IPS-NIHi11 (cell line): ENCODE measurements at regions not wholly inside any gene's neighbourhood (a gene's known extent, or its start where the extent isn't known, plus 50 kb on each side); places are given as distances from the start of the nearest gene placed in this dataset.
A peak's percentile ranks its signal among the peaks of the same experiment; 100 is the strongest.

Experiments used
- DNase-seq: peaks from one replicate; pipeline ENCODE4 v3.0.0; 2012; ENCODE audit warnings: mixed read lengths, low spot score

DNA sequence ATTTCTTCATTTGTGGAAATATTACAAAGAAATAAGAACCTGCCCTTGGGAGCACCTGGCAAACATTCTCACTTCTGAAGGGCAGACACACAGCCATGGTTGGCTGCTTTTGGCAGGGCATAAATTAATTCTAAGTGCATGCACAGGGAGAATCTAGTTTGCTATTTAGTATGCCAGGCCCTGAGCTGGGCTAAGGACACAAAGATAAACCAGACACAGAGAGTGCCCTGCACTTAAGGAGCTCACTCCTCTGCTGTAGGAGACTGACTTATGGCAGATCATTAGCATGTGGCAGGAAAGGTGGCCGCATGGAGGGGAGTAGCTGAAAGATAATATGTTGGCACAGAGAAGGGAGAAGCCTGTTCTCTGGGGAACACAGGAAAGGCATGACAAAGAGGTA is 367.0 kb downstream of the LPIN1 start:
- DNase-seq, result no peak

DNA sequence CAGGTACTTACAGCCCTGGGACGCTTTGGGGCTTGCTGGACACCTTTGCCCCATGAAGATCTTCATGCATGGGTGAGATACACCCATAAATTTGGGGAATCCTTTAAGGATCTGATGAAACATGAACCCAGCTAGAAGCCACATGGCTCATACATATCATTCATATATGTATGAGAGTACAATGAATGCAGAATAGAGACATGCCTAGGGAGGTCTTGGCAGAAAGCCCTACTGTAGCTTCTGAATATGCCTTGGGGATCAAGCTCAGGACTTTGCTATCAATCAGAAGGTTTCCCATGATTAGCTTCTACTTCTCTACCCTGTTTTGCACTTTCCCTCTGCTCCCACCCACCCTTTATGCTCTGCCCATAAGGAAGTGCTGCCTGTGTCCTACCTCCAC is 368.4 kb downstream of the LPIN1 start:
- DNase-seq, result no peak

DNA sequence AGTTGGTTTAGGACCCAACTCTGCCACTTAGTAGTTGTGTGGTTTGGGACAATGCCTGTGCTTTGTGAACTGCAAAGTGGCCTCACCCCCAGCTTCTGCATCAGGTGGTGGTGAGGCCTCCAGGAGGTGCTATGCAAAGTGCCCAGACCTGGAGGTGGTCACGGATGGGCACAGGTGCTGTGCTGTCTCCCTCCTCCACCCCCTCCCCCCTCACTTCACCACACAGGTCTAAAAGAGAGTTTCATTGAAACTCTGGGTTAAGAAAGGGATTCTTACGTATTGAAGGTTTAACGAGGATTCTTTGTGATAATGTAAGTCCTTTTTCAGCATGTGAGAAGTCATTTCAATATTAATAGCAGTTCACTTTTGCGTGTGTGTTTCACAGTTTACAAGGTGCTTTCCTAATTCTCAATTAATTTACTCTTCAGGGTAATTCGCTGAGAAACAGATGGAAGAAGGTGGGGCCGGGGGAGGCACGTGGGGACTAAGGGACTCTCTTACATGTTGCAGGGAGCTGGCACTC is 369.9 kb downstream of the LPIN1 start:
- DNase-seq, result no peak

DNA sequence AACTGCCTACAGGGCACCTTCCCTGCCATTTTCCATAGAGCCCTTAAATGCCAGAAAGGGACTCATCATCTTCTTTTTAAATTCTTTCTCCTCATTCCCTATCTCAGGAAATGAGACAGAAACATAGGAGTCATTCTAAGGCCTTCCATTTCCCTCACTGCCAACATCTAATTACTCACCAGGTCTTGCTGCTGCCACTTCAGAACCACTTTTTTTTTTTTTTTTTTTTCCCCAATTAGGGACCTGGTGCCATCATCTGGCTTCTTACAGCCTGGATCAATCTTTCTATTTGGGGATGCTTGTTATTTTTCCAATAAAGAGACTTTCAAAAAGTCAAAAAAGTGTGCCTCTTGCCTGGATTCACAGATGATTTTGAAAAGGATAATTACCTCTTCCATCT is 373.4 kb downstream of the LPIN1 start:
- DNase-seq, result no peak

DNA sequence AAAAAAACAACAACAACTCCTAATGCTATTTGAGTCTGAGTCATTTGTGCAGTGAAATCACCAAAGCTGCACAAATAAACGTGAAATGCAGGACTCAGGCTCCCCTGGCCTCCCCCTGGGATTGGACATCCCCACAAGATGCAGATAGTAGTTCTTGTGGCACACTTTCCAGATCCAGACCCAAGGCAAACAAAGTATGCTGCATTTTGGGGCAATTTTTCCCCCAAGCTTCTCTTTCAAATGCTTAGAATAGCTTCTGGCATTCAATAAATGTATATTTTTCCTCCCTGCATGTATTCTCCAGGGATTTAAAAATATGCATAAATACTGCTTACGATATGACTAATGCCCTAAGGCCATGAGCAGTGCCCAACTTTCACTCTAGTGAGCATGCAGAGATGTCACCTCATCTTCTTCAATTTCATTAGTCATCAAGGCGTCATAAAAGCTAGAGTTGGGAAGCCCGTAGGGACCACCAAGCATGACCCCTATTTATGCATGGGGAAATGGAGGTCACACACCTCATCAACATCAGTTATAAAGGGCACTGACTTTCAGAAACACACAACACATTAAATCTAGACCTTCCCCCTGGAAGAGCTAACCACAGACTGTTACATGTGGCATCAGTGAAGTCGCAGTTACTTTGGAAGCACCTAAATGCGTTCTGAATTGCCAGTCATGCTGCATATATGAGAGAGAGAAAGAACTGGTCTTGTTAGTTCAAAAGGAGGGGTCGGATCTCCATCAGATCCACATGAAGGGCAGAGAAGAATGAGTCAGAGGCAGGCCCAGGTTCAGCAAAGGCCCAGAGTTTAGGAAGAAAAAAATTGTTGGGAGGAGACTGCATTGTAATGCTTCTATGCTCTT is 374.1 kb downstream of the LPIN1 start:
- DNase-seq, result no peak

DNA sequence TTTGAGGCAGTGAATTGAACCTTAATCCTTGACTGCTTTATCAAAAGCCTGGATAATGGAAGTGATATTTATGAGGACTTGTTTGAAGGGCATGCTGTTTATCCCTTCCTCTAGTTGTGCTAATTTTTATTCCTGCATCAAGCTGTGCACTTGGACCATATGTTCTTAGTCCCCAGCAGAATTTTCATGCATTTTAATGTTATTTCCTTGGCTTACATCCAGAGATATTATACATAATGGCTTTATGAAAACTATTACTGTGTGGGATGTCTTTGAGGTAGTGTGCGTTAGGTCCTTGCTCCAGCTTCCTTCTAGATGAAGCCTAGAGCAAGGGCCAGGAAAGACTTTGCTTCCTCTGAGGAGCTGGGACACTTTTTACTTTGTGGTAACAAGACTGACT is 378.4 kb downstream of the LPIN1 start:
- DNase-seq, result no peak

DNA sequence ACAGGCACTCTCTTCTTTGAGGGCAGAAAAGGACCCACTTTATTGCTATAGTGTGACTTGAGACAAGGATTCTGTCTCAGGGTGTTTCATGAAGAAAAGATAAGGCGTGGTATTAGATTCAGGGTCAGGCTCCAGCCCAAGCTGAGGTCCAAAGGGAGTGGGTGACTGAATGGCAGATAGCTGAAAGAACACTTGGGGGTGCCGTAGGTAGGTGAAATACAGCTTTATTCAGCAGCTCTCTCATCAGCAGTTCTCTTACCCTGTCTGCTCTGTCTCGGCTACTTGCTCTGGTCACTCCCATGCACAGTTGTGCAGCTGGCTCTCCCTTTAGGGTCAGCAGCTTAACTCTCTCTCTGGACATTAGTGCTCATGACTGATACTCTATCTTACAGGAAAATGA is 379.9 kb downstream of the LPIN1 start:
- DNase-seq, result no peak

DNA sequence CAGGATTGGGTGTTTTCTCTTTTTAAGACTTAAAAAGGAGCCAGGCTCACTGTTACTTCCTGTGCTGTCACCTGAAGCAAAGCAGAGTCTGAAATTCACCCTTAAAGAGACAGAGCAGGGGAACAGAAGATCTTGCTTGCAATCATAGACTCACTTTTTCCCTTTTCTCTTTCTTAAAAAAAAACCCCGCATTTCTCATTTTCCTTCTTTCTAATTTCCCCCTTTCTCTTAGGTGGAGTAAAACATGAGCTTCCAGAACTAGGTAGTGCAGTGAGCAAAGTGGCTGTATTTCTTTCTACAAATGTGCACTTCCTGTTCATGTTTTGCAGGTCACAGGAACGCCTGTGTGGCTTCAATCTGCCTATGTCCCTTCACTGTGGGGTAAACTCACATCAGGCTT is 381.2 kb downstream of the LPIN1 start:
- DNase-seq, result no peak

DNA sequence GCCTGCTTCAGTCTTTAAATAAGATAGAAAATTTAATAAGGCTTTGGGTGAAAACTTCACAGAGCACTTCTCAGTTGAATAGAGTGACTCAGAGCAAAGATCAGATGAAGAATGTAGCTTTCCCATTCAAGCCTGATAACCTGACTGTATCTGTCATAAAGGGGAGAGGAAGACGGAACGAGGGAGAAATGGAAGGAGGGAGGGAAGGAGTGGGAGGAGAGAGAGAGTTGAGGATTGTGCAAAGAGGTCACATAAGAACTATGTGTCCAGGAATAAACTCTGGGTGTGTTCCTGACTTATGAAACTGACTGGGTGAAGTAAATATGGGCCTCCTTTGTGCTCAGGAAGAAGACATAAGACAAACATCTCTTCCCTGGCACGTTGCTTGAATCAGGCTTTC is 385.5 kb downstream of the LPIN1 start:
- DNase-seq, result no peak

DNA sequence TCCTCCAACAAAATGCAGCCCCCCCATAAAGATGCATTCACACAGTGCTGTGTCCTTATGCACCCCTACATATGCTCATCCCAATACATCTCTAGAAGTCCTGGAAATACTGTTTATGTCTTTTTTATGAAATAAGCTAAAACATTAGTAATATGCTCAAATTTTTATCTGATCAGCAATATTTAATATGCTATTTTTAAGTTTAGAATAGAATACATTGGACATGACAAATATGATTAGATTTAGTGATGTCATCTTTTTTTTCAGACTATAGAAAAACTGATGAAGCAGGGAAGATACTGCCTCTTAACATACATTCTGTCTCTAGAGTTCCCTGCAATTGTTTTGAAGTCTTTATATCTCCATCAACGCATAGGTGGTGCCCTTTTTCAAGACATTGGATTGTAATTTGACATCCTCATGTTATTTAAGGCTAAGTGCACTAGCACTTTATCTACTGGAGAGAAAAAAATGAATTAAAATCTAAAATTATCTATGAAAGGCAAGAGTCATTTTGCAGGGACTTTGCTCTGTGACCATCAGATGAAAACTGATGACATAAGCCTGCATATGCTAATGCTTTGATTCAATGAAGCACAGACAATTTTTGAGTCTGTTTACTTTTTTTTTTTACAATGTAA is 395.3 kb downstream of the LPIN1 start:
- DNase-seq, result no peak

DNA sequence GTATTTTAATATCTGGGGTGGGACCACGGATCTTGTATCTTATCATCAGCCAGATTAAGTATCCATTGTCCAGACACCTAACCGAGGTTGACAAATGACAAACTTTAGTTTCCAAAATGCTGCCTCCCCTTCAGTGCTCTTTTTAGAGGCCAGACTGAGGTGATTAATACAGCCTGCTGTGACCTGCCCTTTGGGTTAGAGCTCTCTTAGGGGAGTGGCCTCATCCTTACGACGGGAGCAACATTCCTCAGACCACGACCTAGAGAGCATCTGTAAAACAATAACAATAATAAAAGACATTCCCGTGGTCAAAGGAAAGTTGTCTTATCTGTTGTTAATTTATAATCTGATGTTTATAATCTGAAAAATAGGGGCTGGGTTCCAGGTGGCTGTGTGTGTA is 405.3 kb downstream of the LPIN1 start:
- no peak for DNase-seq

DNA sequence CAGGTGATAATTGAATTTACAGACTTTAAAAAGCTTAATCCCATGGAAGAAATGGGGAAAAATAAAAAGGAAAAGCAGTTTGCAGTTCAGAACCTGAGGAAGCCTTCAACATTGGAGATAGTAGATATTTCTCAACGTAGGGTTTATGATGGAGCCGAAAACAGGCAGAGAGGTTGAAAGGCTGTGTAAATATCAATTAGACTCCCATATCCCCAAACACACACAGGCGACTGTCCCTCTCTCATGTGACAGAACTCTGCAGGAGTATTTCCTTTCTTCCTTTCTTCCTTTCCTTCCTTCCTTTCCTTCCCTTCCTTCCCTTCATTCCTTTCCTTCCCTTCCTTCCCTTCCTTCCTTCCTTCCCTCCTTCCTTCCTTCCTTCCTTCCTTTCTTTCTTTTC is 406.5 kb downstream of the LPIN1 start:
- no peak for DNase-seq

DNA sequence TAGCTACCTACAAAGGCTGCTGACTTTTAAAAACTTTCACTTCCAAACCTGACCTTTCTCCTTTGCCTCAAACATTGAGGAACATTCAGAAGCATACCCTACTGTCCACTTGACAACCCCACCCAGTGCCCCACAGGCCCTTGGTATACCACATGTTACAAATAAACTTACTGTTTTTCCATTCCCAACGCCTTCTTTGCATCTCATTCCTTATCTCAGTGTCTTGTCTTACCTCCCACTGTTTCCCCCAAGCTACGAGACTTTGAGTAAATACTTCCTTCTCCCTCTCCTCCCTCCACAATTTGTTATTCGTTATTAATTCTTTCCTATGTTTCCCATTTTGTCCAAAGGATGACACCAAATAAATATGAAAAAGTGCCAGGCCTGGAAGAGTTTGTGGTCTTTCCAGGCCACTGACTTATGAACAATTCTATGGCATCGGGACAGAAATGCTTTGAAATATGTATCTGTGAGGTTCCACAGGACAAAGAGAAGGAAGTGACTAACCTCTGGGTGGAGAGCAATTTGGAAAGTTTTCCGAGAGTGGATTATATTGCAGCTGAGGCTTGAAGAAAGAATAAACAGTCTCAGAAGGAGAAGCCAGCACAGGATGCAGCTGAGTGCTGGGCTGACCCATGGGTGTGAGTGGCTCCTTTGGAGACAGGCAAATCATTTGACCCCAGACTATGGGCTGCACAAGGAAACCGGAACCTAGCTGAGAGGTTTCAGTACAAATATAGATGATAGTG is 409.0 kb downstream of the LPIN1 start:
- DNase-seq, result no peak

DNA sequence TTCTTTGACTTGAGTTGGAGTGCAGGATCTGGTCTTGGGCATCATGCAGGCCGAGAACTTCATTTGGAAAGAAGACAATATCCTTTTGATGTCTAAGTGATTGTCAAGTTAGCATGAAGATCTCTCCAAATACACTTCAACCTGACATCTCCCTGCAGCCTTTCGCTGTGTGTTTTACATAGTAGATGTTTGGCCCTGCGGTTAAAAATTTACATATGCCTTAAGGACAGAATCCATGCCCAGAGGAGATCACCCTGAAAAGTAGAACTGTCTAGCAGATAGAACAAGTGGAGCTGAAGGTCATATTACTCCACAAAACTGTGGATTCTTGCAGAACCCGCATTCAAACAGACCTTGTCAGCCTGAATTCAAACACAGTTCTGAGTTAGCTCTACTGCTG is 409.9 kb downstream of the LPIN1 start:
- DNase-seq, result no peak

DNA sequence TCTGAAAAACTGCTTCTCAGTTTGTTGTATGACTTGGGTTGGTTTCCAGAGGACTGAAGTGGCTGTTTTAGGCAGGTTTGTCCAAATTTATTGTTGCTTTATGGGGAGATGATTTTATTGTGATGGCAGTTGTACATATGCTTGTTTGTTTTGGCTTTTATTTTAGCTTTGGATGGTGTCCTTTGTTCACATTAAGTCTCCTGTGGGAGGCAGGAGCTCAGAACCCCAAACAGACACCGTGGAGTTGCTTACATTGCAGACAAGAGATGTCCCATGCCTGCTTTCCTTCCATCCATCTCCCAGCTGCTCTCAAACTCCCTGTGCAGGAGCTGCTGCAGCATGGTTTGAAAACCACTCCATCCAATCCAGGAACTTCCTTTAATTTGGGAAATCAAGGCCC is 414.7 kb downstream of the LPIN1 start:
- DNase-seq, result no peak

DNA sequence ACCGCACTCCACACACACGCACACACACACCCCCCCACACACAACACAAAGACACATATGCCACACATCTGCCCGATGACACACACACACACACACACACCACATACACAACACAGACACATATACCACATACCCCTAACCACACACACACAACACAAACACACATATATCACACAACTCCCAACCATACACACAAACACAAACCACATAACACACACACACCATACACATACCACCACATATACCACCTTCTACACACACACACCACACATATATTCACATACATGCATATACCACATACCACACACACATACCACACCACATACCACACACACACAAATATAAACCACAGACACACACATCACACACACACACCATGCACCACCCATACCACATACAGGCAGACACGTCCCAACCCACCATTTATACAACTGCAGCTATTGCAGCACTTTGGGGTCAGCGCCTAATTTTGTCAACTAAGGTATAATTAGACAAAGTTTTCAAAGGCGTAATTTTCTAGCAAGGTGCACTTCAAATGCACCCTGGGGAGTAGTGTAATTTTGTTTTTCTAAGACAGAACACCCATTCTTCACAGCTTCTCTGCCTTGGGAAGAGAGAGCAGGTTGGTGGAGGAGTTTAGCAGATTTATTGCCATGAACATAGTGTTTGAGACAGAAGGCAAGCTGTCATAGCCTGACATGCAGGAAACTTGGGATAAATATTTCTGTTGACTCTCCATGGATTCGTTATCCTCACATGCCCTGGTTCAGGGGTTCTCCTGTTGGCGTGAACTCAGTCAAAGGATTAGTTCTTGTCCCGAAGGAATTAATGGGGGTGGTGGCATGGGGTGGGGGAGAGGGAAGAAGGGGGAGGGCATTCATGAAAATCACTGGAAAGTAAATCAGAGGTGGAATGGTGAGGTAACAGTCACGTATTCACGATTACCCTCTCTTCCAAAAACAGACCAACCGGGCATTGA is 416.1 kb downstream of the LPIN1 start:
- DNase-seq, result no peak

DNA sequence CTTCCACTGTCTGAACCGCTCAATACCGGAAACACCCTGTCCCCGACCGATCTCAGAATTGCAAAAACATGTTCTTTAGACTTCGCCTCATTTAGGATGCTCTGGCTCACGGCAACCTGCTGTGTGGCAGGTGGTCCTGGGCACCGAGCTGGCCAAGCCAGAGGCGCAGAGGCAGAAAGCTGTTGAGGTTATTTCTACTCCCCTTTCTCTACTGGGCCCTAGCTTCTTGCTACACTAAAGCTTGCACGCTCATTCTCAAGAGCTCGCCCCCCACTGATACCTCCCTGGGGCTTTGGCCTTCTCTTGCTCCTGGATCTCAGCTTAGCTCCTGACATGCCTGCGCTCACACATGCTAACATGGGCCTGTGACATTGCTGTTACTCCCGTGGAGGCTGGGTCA is 417.4 kb downstream of the LPIN1 start:
- DNase-seq, result no peak

DNA sequence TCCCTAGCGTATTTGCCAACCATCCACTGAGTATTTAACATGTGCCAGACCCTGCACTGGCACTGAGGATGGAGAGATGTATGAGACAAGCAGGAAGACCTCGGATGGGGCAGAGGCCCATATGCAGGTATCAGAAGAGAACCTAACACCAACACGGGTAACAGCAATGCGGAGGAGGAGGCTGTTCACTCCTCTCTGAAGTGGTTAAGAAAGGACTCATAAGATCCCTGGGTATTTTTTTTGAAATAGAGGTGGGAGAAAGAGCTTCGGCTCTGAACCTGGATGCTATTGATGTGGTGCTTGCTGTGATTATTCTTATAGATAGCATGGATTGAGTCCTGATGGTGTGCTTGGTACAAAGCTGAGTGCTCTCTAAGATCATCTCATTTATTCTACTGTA is 418.3 kb downstream of the LPIN1 start:
- no peak for DNase-seq

DNA sequence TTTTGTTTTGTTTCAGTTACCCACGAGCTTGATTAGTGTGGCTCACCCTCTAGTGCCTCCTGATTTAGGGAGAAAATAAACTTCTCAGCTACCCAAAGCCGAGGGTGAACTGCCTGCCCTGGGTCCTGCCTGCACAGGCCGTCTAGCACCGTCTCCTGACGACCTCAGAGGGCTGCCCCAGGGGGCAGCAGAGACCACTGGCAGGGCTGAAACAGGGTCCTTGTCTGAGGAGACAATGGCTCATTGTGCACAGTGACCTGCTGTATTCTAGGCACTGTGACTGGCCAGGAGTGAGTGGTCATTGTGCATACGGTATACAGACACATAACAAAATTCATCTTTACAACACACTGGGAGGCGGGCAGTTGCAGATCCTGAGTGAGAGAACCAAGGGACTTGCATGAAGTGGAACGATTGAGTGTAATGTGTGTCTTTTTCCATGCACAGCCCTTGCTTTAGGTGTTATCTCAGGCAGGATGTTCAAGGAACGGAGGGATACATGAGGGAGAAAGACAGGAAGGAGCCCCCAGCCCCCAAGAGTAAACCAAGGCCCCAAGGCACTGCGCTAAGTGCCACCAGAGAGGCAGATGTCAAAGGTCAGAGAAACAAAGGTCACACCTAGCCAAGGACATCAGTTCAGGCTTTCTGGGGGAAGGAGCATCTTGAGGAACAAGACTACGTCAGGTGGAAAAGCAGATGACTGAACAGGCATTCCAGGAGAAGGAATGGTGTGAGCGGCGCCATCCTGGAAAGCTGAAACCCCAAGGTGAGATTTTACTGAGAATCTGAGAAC is 421.3 kb downstream of the LPIN1 start:
- DNase-seq, result peak; percentile 28

DNA sequence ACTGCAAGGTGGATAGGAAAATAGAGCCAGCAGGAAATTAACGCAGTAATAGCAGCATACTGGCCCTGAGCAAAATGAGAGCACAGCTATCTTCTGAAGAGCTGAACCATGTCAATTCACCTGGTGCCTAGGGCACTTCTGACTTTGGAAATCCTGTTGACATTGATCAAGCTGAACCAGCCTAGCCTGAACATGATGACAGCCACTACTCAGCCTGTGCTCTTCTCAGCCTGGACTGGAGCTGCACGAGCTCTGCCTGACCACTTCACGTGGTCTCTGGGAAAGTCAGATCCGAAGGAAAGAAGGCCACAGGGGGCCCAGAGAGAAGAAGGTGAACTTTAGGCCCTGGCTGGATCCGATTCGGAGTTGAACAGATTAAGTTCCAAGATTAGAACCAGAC is 421.9 kb downstream of the LPIN1 start:
- DNase-seq, result no peak
